PC-3 (cell line): ENCODE measurements at regions not wholly inside any gene's neighbourhood (a gene's known extent, or its start where the extent isn't known, plus 50 kb on each side); places are given as distances from the start of the nearest gene placed in this dataset.

Source experiments
- ATAC-seq: fragments of 200-7000 bp; cut with Tn5 transposase; 2 replicates; pipeline ENCODE4 v1.9.1; 2020; ENCODE audit warnings: mild to moderate bottlenecking, moderate library complexity
- BruUV-seq: library from RNA; stranded (reverse); fragments of 400-500 nt; replicated peaks from 2 replicates; lab custom pipeline; 2021; lab: Mats Ljungman, UMichigan
- CTCF ChIA-PET: fragments of 300-600 bp; sonication (Branson Sonifier 250); formaldehyde crosslinking; loops from one replicate; lab custom pipeline; 2022; ENCODE audit warnings: antibody characterized with exemption; lab: Charles Lee
- POLR2A ChIA-PET: fragments of 300-600 bp; sonication (Branson Sonifier 250); formaldehyde crosslinking; loops from one replicate; lab custom pipeline; 2022; ENCODE audit warnings: antibody characterized with exemption; ENCODE audit not compliant: unreplicated experiment; lab: Charles Lee
- DNase-seq: peaks from one replicate; pipeline ENCODE4 v3.0.0-alpha.2; 2015
- H2AFZ ChIP-seq: fragments of 300-600 bp; sonication (generic); 2 replicates; pipeline ENCODE4 v1.6.0; 2016; ENCODE audit warnings: antibody characterized with exemption, low read length
- H3F3A ChIP-seq: fragments of 300-600 bp; sonication (generic); one replicate; pipeline ENCODE4 v1.6.0; 2017; ENCODE audit warnings: antibody characterized with exemption, low read length, control low read depth, mild to moderate bottlenecking; ENCODE audit not compliant: unreplicated experiment
- H3K27ac ChIP-seq: fragments of 300-600 bp; sonication (generic); 2 replicates; pipeline ENCODE4 v1.5.1; 2016; ENCODE audit warnings: mild to moderate bottlenecking, low read length
- H3K27me3 ChIP-seq: fragments of 300-600 bp; sonication (generic); 2 replicates; pipeline ENCODE4 v1.6.1; 2016; ENCODE audit warnings: low read length, mixed read lengths
- H3K36me3 ChIP-seq: fragments of 300-600 bp; sonication (generic); 2 replicates; pipeline ENCODE4 v1.6.1; 2016; ENCODE audit warnings: low read depth, mixed run types, low read length, mixed read lengths
- H3K4me1 ChIP-seq: fragments of 300-600 bp; sonication (generic); 2 replicates; pipeline ENCODE4 v1.5.1; 2016; ENCODE audit warnings: low read length; ENCODE audit not compliant: insufficient read depth
- H3K4me2 ChIP-seq: fragments of 300-600 bp; sonication (generic); 2 replicates; pipeline ENCODE4 v1.6.0; 2016; ENCODE audit warnings: low read length
- H3K4me3 ChIP-seq: fragments of 300-600 bp; sonication (generic); 2 replicates; pipeline ENCODE4 v1.5.1; 2016; ENCODE audit warnings: mild to moderate bottlenecking, low read length, mixed read lengths
- H3K79me2 ChIP-seq: fragments of 300-600 bp; sonication (generic); 2 replicates; pipeline ENCODE4 v1.6.1; 2017; ENCODE audit warnings: low read length, mixed read lengths
- H3K9ac ChIP-seq: fragments of 300-600 bp; sonication (generic); 2 replicates; pipeline ENCODE4 v1.6.0; 2016; ENCODE audit warnings: mild to moderate bottlenecking, low read length
- H3K9me2 ChIP-seq: fragments of 300-600 bp; sonication (generic); replicated peaks from 2 replicates; pipeline ENCODE4 v1.6.1; 2016; ENCODE audit warnings: mixed run types, low read length, mixed read lengths
- H3K9me3 ChIP-seq: fragments of 300-600 bp; sonication (generic); 2 replicates; pipeline ENCODE4 v1.6.1; 2016; ENCODE audit warnings: low read length, mixed read lengths
- H4K20me1 ChIP-seq: fragments of 300-600 bp; sonication (generic); 2 replicates; pipeline ENCODE4 v1.6.1; 2016; ENCODE audit warnings: low read length, mixed read lengths
- EZH2 ChIP-seq: fragments of 300-600 bp; sonication (generic); IDR thresholded peaks from one replicate; pipeline ENCODE4 v1.6.1; 2017; ENCODE audit warnings: antibody characterized with exemption, mild to moderate bottlenecking, low read length; ENCODE audit not compliant: unreplicated experiment
- EZH2phosphoT487 ChIP-seq: fragments of 300-600 bp; sonication (generic); IDR thresholded peaks from 2 replicates; pipeline ENCODE4 v1.6.1; 2018; ENCODE audit warnings: mild to moderate bottlenecking, antibody characterized with exemption, low read length, borderline replicate concordance
- intact Hi-C: fragments of 100-400 bp; cut with micrococcal nuclease; formaldehyde crosslinking; loops from 2 replicates; pipeline ENCODE4 v1.9.0; 2023
- TF ChIP-seq, protein P1 (sequence below): fragments of 300-600 bp; sonication (generic); conservative IDR thresholded peaks from 2 replicates; pipeline ENCODE4 v1.5.1; 2017; ENCODE audit warnings: antibody characterized with exemption, low read depth, mild to moderate bottlenecking, low read length

- DNase-seq: no peak
- Histone ChIP-seq H4K20me1 (no peaks in the 10 kb centered on the region), H3K27ac (no peak overlapping the region), H3K4me1 (no peaks in the 10 kb centered on the region), H2AFZ (no peak overlapping the region), H3K79me2 (no peaks in the 10 kb centered on the region), H3K9ac (no peak overlapping the region), H3K4me2 (no peak overlapping the region), H3K9me3 (no peaks in the 10 kb centered on the region), H3K27me3 (no peaks in the 10 kb centered on the region), H3K9me2 (no peaks in the 10 kb centered on the region), H3F3A (no peaks in the 10 kb centered on the region), H3K36me3 (no peaks in the 10 kb centered on the region), H3K4me3 (no peak overlapping the region)
- ATAC-seq: no peak
- ChIA-PET CTCF (no interaction called here), POLR2A (no interaction called here)
- intact Hi-C loops: no loop called here
- no peak for TF ChIP-seq EZH2phosphoT487
- TF ChIP-seq, protein P1, sequence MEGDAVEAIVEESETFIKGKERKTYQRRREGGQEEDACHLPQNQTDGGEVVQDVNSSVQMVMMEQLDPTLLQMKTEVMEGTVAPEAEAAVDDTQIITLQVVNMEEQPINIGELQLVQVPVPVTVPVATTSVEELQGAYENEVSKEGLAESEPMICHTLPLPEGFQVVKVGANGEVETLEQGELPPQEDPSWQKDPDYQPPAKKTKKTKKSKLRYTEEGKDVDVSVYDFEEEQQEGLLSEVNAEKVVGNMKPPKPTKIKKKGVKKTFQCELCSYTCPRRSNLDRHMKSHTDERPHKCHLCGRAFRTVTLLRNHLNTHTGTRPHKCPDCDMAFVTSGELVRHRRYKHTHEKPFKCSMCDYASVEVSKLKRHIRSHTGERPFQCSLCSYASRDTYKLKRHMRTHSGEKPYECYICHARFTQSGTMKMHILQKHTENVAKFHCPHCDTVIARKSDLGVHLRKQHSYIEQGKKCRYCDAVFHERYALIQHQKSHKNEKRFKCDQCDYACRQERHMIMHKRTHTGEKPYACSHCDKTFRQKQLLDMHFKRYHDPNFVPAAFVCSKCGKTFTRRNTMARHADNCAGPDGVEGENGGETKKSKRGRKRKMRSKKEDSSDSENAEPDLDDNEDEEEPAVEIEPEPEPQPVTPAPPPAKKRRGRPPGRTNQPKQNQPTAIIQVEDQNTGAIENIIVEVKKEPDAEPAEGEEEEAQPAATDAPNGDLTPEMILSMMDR: no peak
- no peak for TF ChIP-seq EZH2
- BruUV-seq: no TSS peak
Observed at GRCh38 chrX:85620466-85620865, 241.0 kb upstream of the POF1B start.

- CTCF ChIA-PET: no interaction called here
- no peak for ATAC-seq
- intact Hi-C loops: no loop called here
- Histone ChIP-seq H3K4me3 (no peak overlapping the region), H3K79me2 (no peaks in the 10 kb centered on the region), H3K9me2 (no peaks in the 10 kb centered on the region), H3K4me2 (no peak overlapping the region), H2AFZ (no peak overlapping the region), H3K9ac (no peak overlapping the region), H3K4me1 (no peaks in the 10 kb centered on the region), H3K36me3 (no peaks in the 10 kb centered on the region), H4K20me1 (no peaks in the 10 kb centered on the region), H3F3A (no peaks in the 10 kb centered on the region), H3K27ac (no peak overlapping the region), H3K27me3 (no peaks in the 10 kb centered on the region), H3K9me3 (no peaks in the 10 kb centered on the region)
- POLR2A ChIA-PET: no interaction called here
- no peak for DNase-seq
- TF ChIP-seq EZH2 (no peak), EZH2phosphoT487 (no peak)
- TF ChIP-seq, protein P1: no peak
- BruUV-seq: no TSS peak
Observed at GRCh38 chrX:85619962-85620361, 240.5 kb upstream of the POF1B start.

DNA sequence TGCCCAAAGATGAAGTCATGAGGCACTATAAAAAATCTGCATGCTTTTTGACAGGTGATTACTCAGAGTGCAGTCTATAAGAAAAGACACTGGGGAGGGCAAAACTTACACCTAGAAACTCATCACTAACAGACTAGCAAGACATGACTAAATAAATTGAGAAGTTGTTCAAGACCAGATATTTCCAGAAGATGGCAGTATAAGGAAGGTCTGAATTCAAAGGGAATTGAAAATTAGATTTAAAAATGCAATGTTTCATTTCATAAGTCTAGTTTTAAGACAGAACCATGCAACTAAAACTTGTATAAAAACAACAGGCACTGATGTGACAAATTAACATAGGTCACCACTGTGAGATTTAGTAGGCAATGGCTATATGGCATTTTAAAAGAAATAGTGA is 232.5 kb upstream of the POF1B start:
- POLR2A ChIA-PET: no interaction called here
- no TSS peak for BruUV-seq
- H3K9me3 ChIP-seq: no peaks in the 10 kb centered on the region
- H3K4me3 ChIP-seq: no peak overlapping the region
- DNase-seq (peak; percentile 42), ATAC-seq (no peak)
- no peaks in the 10 kb centered on the region for H3K36me3 ChIP-seq
- H3K9ac ChIP-seq: no peak overlapping the region
- H2AFZ ChIP-seq: no peak overlapping the region
- H3F3A ChIP-seq: no peaks in the 10 kb centered on the region
- no peaks in the 10 kb centered on the region for H3K9me2 ChIP-seq
- no peaks in the 10 kb centered on the region for H3K4me1 ChIP-seq
- no peak for TF ChIP-seq EZH2phosphoT487
- TF ChIP-seq, protein P1: peak; percentile 59
- CTCF ChIA-PET: no interaction called here
- intact Hi-C loops: loop anchor here (5.0 kb wide), 1 partner anchor 455 kb away; no protein-coding TSS in a partner anchor
- H3K4me2 ChIP-seq: no peak overlapping the region
- no peaks in the 10 kb centered on the region for H3K27me3 ChIP-seq
- no peak overlapping the region for H3K27ac ChIP-seq
- no peaks in the 10 kb centered on the region for H3K79me2 ChIP-seq
- no peaks in the 10 kb centered on the region for H4K20me1 ChIP-seq
